ENCODE measurements at regions not wholly inside any gene's neighbourhood (a gene's known extent, or its start where the extent isn't known, plus 50 kb on each side); places are given as distances from the start of the nearest gene placed in this dataset.
A peak's percentile ranks its signal among the peaks of the same experiment; 100 is the strongest.

DNA sequence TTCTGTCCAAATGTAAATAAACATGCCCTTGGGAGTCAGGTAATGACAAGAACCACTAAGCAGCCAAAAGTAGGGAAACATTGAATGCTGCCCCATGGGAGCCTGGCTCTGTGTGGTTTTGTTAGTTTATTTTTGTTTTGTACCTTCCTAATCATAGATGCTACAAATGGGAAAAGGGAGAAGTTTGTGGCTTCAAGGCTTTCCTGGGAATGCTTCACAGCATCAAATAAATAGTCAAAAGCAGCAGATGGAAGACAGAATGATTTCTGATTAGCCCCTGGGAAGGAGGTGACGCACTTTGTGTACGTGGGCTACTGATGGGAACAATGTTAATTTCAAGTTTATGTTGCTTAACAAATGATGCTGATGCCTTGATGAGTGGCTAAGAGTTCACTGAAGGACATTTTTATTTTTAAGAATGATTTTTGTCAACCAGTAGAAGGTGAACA, 532.7 kb downstream of the BCKDHB start:
- no peak overlapping the region for H3K27ac ChIP-seq (ENCODE audit: low read depth, low read length)
- peaks cover 0 to 1% (median 0%) of the 10 kb centered on the region in 4 experiments; a peak in 1 of 7 replicates for H3K27me3 ChIP-seq (replicated peaks in 1 of 4; ENCODE audit: control insufficient read depth in 3 of 4, extremely low read depth in 1 of 4, insufficient read depth in 3 of 4, low read length in 3 of 4)
- no peak overlapping the region for H3K9ac ChIP-seq (replicated peaks in 1 of 4; ENCODE audit: extremely low read depth in 1 of 4, low read depth in 3 of 4, low read length in 3 of 4)
- ChIA-PET POLR2A (ENCODE audit: partially characterized antibody) (no interaction called here), CTCF (ENCODE audit: partially characterized antibody) (interaction anchor here (1.4 kb wide), 1 partner anchor 9 kb away, joined by 5 read pairs; no protein-coding TSS in a partner anchor)
- no peak overlapping the region for H2BK12ac ChIP-seq (ENCODE audit: low read depth, low read length)
- H2AFZ ChIP-seq (ENCODE audit: low read length), result peak overlapping the region; percentile 43; the same call in 1 of the 2 replicates
- H3K14ac ChIP-seq (ENCODE audit: insufficient read length), result no peak overlapping the region
- H3K4me1 ChIP-seq (replicated peaks in 1 of 4; ENCODE audit: control insufficient read depth in 3 of 4, insufficient read depth in 4 of 4, low read length in 3 of 4), result peaks cover 0 to 6% (median 2%) of the 10 kb centered on the region in 4 experiments; a peak in 4 of 7 replicates
- no peak for TF ChIP-seq GTF2F1 (IDR thresholded peaks at IDR 0.05; ENCODE audit: borderline replicate concordance, low read depth, low read length)
- TF ChIP-seq BCL11A (IDR thresholded peaks at IDR 0.05; ENCODE audit: low read depth in 2 of 2, low read length in 2 of 2), result no peak
- no peak for TF ChIP-seq SUZ12 (IDR thresholded peaks at IDR 0.05; ENCODE audit: low read length)
- no peak for TF ChIP-seq CBX8 (IDR thresholded peaks at IDR 0.05; ENCODE audit: borderline replicate concordance, low read depth, low read length)
- no peak for TF ChIP-seq SP2 (IDR thresholded peaks at IDR 0.05; ENCODE audit: low read length)
- H3K23me2 ChIP-seq (ENCODE audit: low read depth, low read length), result no peaks in the 10 kb centered on the region
- DNase-seq (ENCODE audit: low read depth in 1 of 2, low spot score in 2 of 2) (no peak), FAIRE-seq (no peak)
- no peak overlapping the region for H4K5ac ChIP-seq (ENCODE audit: insufficient read length, low read depth, low read length)
- H3K56ac ChIP-seq (replicated peaks; ENCODE audit: insufficient read length, low read depth, low read length), result no peak overlapping the region
- H3K79me1 ChIP-seq (ENCODE audit: low read depth, low read length), result no peaks in the 10 kb centered on the region
- no peak overlapping the region for H2BK120ac ChIP-seq (replicated peaks; ENCODE audit: low read depth, low read length)
- no peak overlapping the region for H4K8ac ChIP-seq (ENCODE audit: extremely low read depth, insufficient read depth, low read length)
- H3K4me2 ChIP-seq (ENCODE audit: insufficient read depth in 1 of 2, low read depth in 2 of 2, low read length in 2 of 2), result no peak overlapping the region
- no peak overlapping the region for H2AK5ac ChIP-seq (ENCODE audit: low read depth, low read length)
- no peak overlapping the region for H3K23ac ChIP-seq (ENCODE audit: insufficient read length)
- H3K4me3 ChIP-seq (ENCODE audit: extremely low read depth in 1 of 4, insufficient read depth in 2 of 4, low read depth in 3 of 4, low read length in 4 of 4), result no peak overlapping the region
- H3K4ac ChIP-seq (replicated peaks; ENCODE audit: insufficient read length, low read depth, low read length), result no peak overlapping the region
- H4K20me1 ChIP-seq (replicated peaks in 1 of 2; ENCODE audit: control insufficient read depth in 1 of 2, insufficient read depth in 2 of 2, low read length in 2 of 2), result no peaks in the 10 kb centered on the region
- no peaks in the 10 kb centered on the region for H3K79me2 ChIP-seq (ENCODE audit: control insufficient read depth in 1 of 2, insufficient read depth in 2 of 2, low read length in 2 of 2)
- H4K91ac ChIP-seq (replicated peaks; ENCODE audit: insufficient read length, low read length), result no peak overlapping the region
- H2BK15ac ChIP-seq (ENCODE audit: low read length), result no peak overlapping the region
- no peak overlapping the region for H2BK20ac ChIP-seq (ENCODE audit: low read length)
- 86% methylated on average over 2 of the region's 2 CpGs; no CpG with 5 or more reads in 1 of the 2 experiments for WGBS, 2 experiments (ENCODE audit: extremely low coverage in 1 of 2, insufficient coverage in 1 of 2, insufficient read length in 1 of 2, insufficient replicate concordance in 2 of 2, low coverage in 1 of 2, low lambda C conversion rate in 2 of 2, missing lambda C conversion rate in 1 of 2)
- no peak overlapping the region for H3K18ac ChIP-seq (ENCODE audit: extremely low read depth, low read length)
- no peak overlapping the region for H2BK5ac ChIP-seq (ENCODE audit: low read depth, low read length)
- H3K9me3 ChIP-seq (ENCODE audit: insufficient read depth in 2 of 2, low read depth in 1 of 2, low read length in 1 of 2), result no peaks in the 10 kb centered on the region
- no peaks in the 10 kb centered on the region for H3K36me3 ChIP-seq (ENCODE audit: control insufficient read depth in 2 of 4, insufficient read depth in 4 of 4, low read length in 3 of 4)

Measured in H1 (cell line).